Nephron (organoid): ENCODE measurements at regions not wholly inside any gene's neighbourhood (a gene's known extent, or its start where the extent isn't known, plus 50 kb on each side); places are given as distances from the start of the nearest gene placed in this dataset.
"Not testable (repeated sequence)": the region's sequence is repeated elsewhere in the genome, so short reads cannot be mapped to it uniquely, and the experiment has no call there.

Experiments used
- H3K27ac Mint-ChIP-seq, 3 experiments: 2 replicates each; pipeline ENCODE4 v1.8.0; 2020; ENCODE audit warnings: mixed read lengths in 3 of 3, mild to moderate bottlenecking in 2 of 3, moderate library complexity in 1 of 3
- H3K27me3 Mint-ChIP-seq: 2 replicates; pipeline ENCODE4 v1.8.0; 2021; ENCODE audit warnings: low read depth, mild to moderate bottlenecking, moderate library complexity, mixed read lengths
- H3K36me3 Mint-ChIP-seq: 2 replicates; pipeline ENCODE4 v1.8.0; 2020; ENCODE audit warnings: low read depth, mixed read lengths
- H3K4me1 Mint-ChIP-seq: 2 replicates; pipeline ENCODE4 v1.8.0; 2020; ENCODE audit warnings: mixed read lengths
- H3K4me3 Mint-ChIP-seq, 3 experiments: 2 replicates each; pipeline ENCODE4 v1.8.0; 2020; ENCODE audit warnings: mild to moderate bottlenecking in 3 of 3, mixed read lengths in 3 of 3, moderate library complexity in 2 of 3
- H3K9me3 Mint-ChIP-seq: 2 replicates; pipeline ENCODE4 v1.8.0; 2020; ENCODE audit warnings: mixed read lengths
- CTCF ChIP-seq, 3 experiments: fragments of 200-600 bp; sonication (generic); IDR thresholded peaks; one replicate each; pipeline ENCODE4 v1.5.0; 2021; ENCODE audit warnings: antibody characterized with exemption in 3 of 3; ENCODE audit not compliant: unreplicated experiment in 3 of 3

- H3K9me3 Mint-ChIP-seq, result no peaks in the 10 kb centered on the region
- no peak for TF ChIP-seq CTCF (IDR thresholded peaks at IDR 0.05; ENCODE audit: unreplicated experiment in 3 of 3)
- H3K4me3 Mint-ChIP-seq, result no peak overlapping the region
- no peak overlapping the region for H3K27ac Mint-ChIP-seq
- H3K4me1 Mint-ChIP-seq, result no peaks in the 10 kb centered on the region
- H3K36me3 Mint-ChIP-seq, result no peaks in the 10 kb centered on the region
- H3K27me3 Mint-ChIP-seq, result peaks cover 4% of the 10 kb centered on the region
Observed at GRCh38 chr4:30191902-30192301, 528.3 kb upstream of the PCDH7 start.

- no peak for TF ChIP-seq CTCF (IDR thresholded peaks at IDR 0.05; ENCODE audit: unreplicated experiment in 3 of 3)
- Mint-ChIP-seq H3K4me3 (no peak overlapping the region), H3K27ac (no peak overlapping the region), H3K4me1 (no peaks in the 10 kb centered on the region), H3K36me3 (no peaks in the 10 kb centered on the region), H3K9me3 (peaks cover 13% of the 10 kb centered on the region), H3K27me3 (no peaks in the 10 kb centered on the region)
Observed at GRCh38 chr4:30207389-30207788, 512.8 kb upstream of the PCDH7 start.

GRCh38 chr4:30208731-30209435 is 511.3 kb upstream of the PCDH7 start:
- peaks cover 6% of the 10 kb centered on the region for H3K9me3 Mint-ChIP-seq
- H3K27me3 Mint-ChIP-seq, result no peaks in the 10 kb centered on the region

GRCh38 chr4:30215973-30216372 is 504.2 kb upstream of the PCDH7 start:
- H3K4me3 Mint-ChIP-seq, H3K27me3 Mint-ChIP-seq, H3K4me1 Mint-ChIP-seq, H3K36me3 Mint-ChIP-seq, H3K27ac Mint-ChIP-seq: not testable (repeated sequence)
- peaks cover 26% of the 10 kb centered on the region for H3K9me3 Mint-ChIP-seq

More at GRCh38 chr4:30208731-30209435, 511.3 kb upstream of the PCDH7 start:
- H3K4me3 Mint-ChIP-seq, result no peak overlapping the region
- no peak for TF ChIP-seq CTCF (IDR thresholded peaks at IDR 0.05; ENCODE audit: unreplicated experiment in 3 of 3)
- no peak overlapping the region for H3K27ac Mint-ChIP-seq
- H3K4me1 Mint-ChIP-seq, result no peaks in the 10 kb centered on the region
- H3K36me3 Mint-ChIP-seq, result no peaks in the 10 kb centered on the region

GRCh38 chr4:30245140-30245539 is 475.0 kb upstream of the PCDH7 start:
- Mint-ChIP-seq H3K27ac (no peak overlapping the region), H3K36me3 (no peaks in the 10 kb centered on the region), H3K4me3 (no peak overlapping the region), H3K9me3 (peaks cover 12% of the 10 kb centered on the region), H3K27me3 (peaks cover 4% of the 10 kb centered on the region), H3K4me1 (no peaks in the 10 kb centered on the region)
- TF ChIP-seq CTCF (IDR thresholded peaks at IDR 0.05; ENCODE audit: unreplicated experiment in 3 of 3), result no peak

- H3K4me3 Mint-ChIP-seq, result no peak overlapping the region
- TF ChIP-seq CTCF (IDR thresholded peaks at IDR 0.05; ENCODE audit: unreplicated experiment in 3 of 3), result no peak
Observed at GRCh38 chr4:30256116-30256832, 463.9 kb upstream of the PCDH7 start.

More at GRCh38 chr4:30256116-30256832, 463.9 kb upstream of the PCDH7 start:
- peaks cover 11% of the 10 kb centered on the region for H3K9me3 Mint-ChIP-seq
- H3K27ac Mint-ChIP-seq, result no peak overlapping the region
- peaks cover 3% of the 10 kb centered on the region for H3K4me1 Mint-ChIP-seq
- no peaks in the 10 kb centered on the region for H3K27me3 Mint-ChIP-seq
- H3K36me3 Mint-ChIP-seq, result no peaks in the 10 kb centered on the region
